GM21423 (cell line): ENCODE measurements at regions not wholly inside any gene's neighbourhood (a gene's known extent, or its start where the extent isn't known, plus 50 kb on each side); places are given as distances from the start of the nearest gene placed in this dataset.
A peak's percentile ranks its signal among the peaks of the same experiment; 100 is the strongest.
"Not testable (repeated sequence)": the region's sequence is repeated elsewhere in the genome, so short reads cannot be mapped to it uniquely, and the experiment has no call there.

Source experiments
- ATAC-seq: cut with Tn5 transposase; IDR thresholded peaks from one replicate; pipeline ENCODE4 v1.9.1; 2021; ENCODE audit warnings: mild to moderate bottlenecking, moderate library complexity; ENCODE audit not compliant: unreplicated experiment

DNA sequence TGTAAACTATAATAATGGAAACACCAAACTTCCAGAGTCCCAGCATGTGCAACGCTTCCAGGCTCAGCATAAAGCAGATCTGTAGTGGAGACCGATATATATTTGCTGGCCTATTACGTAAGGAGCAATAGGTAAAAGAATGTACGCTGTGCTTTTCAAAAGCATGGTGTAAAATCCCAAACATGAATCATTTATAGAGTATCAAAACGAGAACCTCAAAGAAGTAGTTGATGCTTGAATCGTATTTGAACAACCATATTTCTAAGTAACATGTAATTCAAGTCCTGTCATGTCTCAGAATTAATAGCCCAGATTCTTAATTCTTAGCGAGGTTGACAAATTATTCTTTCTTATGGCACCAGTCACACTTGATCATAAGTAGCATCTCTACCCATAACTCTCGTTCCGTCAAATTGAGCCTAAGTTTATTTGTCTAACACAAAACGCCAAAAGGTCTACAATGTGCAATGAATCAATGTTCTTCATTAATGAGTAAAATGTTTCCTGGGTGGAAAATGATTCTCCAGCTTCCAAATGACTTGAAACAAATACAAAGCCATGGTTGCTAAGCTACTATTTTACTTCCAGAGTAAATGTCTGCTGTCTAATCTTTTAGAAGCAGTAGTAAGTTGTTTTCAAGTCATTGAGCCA lies 811.5 kb upstream of the FRG1 start:
- ATAC-seq = no peak

GRCh38 chr4:189131118-189131517 lies 809.6 kb upstream of the FRG1 start:
- no peak for ATAC-seq

GRCh38 chr4:189136462-189136861 lies 804.2 kb upstream of the FRG1 start:
- no peak for ATAC-seq

DNA sequence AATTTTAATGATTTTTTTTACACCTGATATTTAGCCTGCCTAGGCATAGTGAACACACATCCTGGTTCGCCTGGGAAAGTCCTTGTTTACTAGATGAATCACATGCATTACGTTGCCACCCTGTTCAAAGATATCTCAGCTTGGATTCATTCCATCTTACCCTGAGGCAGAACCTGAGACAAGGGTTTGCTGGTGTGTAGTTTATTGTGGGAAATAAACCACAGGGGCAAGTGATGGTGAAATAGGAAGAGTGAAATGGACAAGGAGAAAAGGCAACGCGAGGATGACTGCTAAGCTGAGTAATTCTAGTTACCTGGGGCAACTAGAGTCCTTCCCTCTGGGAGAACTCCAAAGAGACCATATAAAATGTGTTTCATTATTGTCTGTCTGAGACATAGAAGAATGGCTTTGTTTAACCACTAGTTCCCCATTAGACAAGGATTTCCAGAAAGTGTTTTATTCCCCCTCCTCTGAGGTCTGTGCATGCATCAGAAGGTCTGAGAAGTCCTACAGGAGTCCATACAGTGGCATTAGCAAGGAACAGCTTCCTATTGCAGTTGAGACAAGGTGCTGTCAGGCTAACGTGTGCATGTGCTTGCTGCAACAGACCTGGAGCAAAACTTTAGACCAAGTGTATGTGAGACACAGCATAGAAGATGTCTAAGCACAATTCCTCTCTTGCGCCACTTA lies 797.3 kb upstream of the FRG1 start:
- ATAC-seq = no peak

GRCh38 chr4:189147005-189147929 lies 793.4 kb upstream of the FRG1 start:
- ATAC-seq = no peak

DNA sequence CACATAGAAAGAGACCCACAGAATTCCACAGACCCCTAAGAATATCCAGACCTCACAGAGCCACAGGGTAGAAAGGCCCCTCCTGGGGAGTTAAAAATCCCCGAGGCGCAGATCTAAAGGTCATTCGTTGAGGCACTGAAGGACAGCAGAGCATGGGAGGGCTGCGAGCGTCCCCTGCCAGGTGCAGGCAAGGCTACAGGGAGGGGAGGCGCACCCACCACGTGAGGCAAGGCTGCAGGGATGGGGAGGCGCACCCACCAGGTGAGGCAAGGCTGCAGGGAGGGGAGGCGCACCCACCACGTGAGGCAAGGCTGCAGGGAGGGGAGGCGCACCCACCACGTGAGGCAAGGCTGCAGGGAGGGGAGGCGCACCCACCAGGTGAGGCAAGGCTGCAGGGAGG lies 785.6 kb upstream of the FRG1 start:
- not testable (repeated sequence) for ATAC-seq

DNA sequence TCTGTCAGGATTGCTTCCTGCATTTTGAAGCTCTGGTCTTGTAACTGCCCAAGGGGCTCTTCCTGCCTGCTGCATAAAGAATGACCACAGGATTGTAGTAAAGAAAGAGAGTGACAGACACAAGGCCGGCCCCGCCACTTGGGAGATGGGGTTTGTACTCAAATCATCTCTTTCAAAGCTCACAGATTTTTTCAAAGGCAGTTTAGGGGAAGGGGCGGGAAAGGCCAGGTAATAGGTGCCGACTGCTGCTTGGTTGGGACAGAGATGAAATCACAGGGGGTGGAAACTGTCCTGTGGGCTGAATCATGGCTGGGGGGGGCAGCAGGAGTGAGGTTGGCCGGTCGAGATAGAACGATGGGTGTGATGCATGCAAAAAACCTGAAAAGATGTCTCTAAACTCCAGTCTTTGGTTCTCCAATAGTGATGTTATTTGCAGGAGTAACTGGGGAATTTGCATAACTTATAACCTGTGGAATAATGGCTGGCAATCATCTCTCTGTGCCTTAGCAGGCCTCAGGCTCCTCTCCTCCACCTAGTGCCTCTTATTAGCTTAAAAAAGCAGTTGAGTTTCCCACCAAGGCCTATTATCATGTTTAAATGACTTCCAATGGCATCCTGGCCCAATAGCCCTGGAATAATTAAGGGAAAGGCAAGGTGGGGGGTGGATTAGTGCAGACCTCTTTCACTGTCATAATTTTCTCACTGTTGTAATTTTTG lies 778.4 kb upstream of the FRG1 start:
- ATAC-seq = no peak

DNA sequence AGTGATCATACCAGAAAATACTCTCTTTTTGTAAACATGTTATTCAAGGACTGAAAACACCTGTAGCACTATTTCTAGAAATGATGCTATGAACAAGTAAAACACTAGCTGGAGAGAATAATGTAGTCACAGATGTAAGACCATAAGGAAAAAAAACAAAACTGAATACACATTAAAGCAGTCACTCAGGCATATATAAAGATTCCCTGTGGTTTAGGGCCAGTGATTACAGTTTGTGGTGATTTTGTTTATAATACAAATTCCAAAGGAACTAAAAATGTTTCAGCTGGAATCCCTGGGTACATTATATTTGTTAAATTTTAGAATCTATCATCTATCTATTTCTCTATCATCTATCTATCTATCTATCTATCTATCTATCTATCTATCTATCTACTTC lies 777.8 kb upstream of the FRG1 start:
- no peak for ATAC-seq

DNA sequence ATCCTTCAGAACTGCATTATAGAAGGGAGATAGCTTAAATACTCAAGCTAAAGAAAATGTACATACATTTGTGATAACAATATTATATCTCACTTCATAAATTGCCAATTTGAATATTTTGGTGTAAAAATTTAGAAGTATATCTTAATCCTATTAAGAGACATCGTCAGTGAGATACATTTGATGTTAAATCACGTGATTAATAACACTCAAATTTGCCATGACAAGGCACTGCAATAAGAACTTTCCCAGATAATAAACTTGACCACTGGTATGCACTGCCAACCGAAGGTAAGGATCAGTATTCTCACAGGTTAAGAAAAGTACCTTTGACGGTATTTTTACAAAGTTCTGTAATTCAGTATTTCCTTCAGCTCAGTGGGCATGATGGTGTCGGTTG lies 764.7 kb upstream of the FRG1 start:
- ATAC-seq = no peak

GRCh38 chr4:189177130-189177529 lies 763.5 kb upstream of the FRG1 start:
- no peak for ATAC-seq

- no peak for ATAC-seq
These were observed 762.4 kb upstream of the FRG1 start for GRCh38 chr4:189178125-189178746.

- no peak for ATAC-seq
These were observed 754.8 kb upstream of the FRG1 start for GRCh38 chr4:189185810-189186432.

- no peak for ATAC-seq
These were observed 753.1 kb upstream of the FRG1 start for GRCh38 chr4:189187531-189188052.

DNA sequence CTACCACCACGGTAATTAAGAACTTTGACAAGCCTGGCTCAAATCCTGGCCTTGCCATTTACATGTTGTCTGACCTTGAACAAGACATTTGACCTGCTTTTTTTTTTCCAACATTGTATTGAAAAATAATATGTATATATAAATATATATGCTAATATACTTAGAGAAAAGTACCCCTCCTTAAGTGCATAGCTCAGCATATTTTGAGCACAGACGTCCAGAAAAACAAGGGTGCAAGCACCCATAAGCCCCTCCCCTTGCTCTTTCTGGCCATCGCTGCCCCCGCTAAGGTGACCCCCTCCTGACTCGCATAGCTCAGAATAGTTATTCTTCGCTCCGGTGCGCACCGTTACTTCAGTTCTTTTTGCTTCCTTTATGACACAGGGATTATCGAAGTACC lies 742.0 kb upstream of the FRG1 start:
- no peak for ATAC-seq

DNA sequence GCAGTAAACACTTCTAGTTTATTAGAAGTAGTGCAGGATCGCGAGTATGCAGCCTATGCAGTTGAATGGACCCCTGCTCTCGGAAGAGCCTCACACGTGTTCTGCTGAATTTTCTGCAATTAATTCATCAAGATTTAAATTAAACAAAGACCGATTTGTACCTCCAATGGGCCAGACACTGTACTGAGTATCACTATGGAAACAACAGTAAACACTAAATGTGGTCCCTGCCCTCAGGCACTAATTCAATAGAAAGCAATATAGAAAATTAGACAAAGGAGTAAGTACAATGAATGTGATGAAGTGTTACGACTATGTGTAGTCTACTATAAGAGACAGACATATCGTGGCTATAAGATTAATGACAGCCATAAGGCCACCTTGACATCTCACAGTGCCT lies 740.3 kb upstream of the FRG1 start:
- no peak for ATAC-seq

GRCh38 chr4:189202182-189202868 lies 738.3 kb upstream of the FRG1 start:
- ATAC-seq = peak; percentile 80

- no peak for ATAC-seq
These were observed 737.8 kb upstream of the FRG1 start for GRCh38 chr4:189202869-189203271.

GRCh38 chr4:189204616-189205015 lies 736.1 kb upstream of the FRG1 start:
- ATAC-seq = no peak

- no peak for ATAC-seq
These were observed 733.7 kb upstream of the FRG1 start for GRCh38 chr4:189206953-189207352.
